BE2C (cell line): ENCODE measurements at regions not wholly inside any gene's neighbourhood (a gene's known extent, or its start where the extent isn't known, plus 50 kb on each side); places are given as distances from the start of the nearest gene placed in this dataset.

Experiments used
- DNase-seq: peaks from one replicate; pipeline ENCODE4 v3.0.0-alpha.2; 2020
- H3K27me3 ChIP-seq: fragments of 250-450 bp; sonication (Bioruptor Pico); 2 replicates; pipeline ENCODE4 v1.5.1; 2020; ENCODE audit warnings: mild to moderate bottlenecking
- H3K36me3 ChIP-seq: fragments of 250-450 bp; sonication (Bioruptor Pico); 2 replicates; pipeline ENCODE4 v1.5.1; 2020; ENCODE audit warnings: mild to moderate bottlenecking
- H3K4me1 ChIP-seq: fragments of 250-450 bp; sonication (Bioruptor Pico); 2 replicates; pipeline ENCODE4 v1.5.1; 2020
- H3K4me3 ChIP-seq: 2 replicates; pipeline ENCODE4 v1.5.1; 2011; ENCODE audit warnings: low read depth, low read length
- H3K9me3 ChIP-seq: fragments of 250-450 bp; sonication (Bioruptor Pico); 2 replicates; pipeline ENCODE4 v1.5.1; 2020
- CTCF ChIP-seq: IDR thresholded peaks from 2 replicates; pipeline ENCODE4 v1.5.1; 2012; ENCODE audit warnings: mild to moderate bottlenecking, low read depth, low read length

GRCh38 chr6:91171754-91172462 lies 585.0 kb upstream of the MAP3K7 start:
- Histone ChIP-seq H3K9me3 (no peaks in the 10 kb centered on the region), H3K4me1 (no peaks in the 10 kb centered on the region), H3K36me3 (no peaks in the 10 kb centered on the region), H3K27me3 (0 out of 2 replicates have a peak, but pooled peaks cover 2% of the 10 kb centered on the region), H3K4me3 (no peak overlapping the region)
- TF ChIP-seq CTCF, result no peak
- DNase-seq, result no peak

GRCh38 chr6:91167846-91168245 lies 581.0 kb upstream of the MAP3K7 start:
- no peaks in the 10 kb centered on the region for H3K36me3 ChIP-seq
- no peaks in the 10 kb centered on the region for H3K9me3 ChIP-seq
- TF ChIP-seq CTCF, result peak; percentile 34; the same call in 1 of the 2 replicates
- no peak overlapping the region for H3K4me3 ChIP-seq
- H3K27me3 ChIP-seq, result peaks cover 20% of the 10 kb centered on the region
- H3K4me1 ChIP-seq, result no peaks in the 10 kb centered on the region
- no peak for DNase-seq

DNA sequence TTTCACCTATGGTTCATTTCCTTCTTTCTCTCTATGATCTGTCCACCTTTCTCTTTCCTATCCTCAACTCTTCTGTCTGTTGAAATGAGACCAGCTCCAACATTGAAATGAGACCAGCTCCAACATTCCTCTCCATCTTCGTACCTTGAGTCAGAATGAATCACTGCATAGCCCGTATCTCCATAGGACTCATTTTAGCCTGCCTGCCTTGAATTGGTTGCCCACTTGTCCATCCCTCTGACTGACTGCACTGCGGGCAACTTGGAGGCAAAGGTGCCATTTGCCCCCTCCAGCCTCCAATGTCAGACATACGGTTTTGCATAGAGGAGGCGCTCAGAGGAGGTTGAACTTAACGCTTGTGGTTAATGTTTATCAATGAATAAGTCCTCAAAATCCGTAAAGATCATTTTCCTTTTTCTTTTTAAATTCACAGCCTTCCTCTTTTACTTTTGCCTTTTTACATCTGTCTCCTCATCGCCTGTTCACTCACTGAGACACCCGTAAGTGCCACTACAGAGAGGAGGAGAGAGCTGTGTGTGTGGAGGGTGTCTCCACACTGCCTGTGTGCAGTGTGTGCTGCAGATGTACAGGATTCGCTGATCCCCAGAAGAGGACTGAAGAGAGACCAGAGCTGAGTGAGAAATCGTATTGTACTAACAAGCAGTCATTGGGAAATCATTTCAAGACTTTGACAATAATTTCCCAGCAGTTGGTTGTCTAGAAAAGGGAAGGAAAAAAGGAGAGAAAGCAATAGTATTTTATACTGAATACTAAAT lies 579.6 kb upstream of the MAP3K7 start:
- no peak for DNase-seq

GRCh38 chr6:91164105-91164504 lies 577.2 kb upstream of the MAP3K7 start:
- Histone ChIP-seq H3K27me3 (peaks cover 18% of the 10 kb centered on the region), H3K4me3 (no peak overlapping the region), H3K4me1 (no peaks in the 10 kb centered on the region), H3K9me3 (no peaks in the 10 kb centered on the region), H3K36me3 (no peaks in the 10 kb centered on the region)
- no peak for DNase-seq
- TF ChIP-seq CTCF, result no peak

More for the DNA sequence above, 579.6 kb upstream of the MAP3K7 start:
- Histone ChIP-seq H3K4me3 (no peak overlapping the region), H3K9me3 (no peaks in the 10 kb centered on the region), H3K27me3 (peaks cover 18% of the 10 kb centered on the region), H3K36me3 (no peaks in the 10 kb centered on the region), H3K4me1 (no peaks in the 10 kb centered on the region)
- no peak for TF ChIP-seq CTCF

- no peaks in the 10 kb centered on the region for H3K4me1 ChIP-seq
- no peaks in the 10 kb centered on the region for H3K9me3 ChIP-seq
- TF ChIP-seq CTCF, result no peak
- no peaks in the 10 kb centered on the region for H3K36me3 ChIP-seq
- DNase-seq, result no peak
- H3K27me3 ChIP-seq, result peaks cover 22% of the 10 kb centered on the region
- no peak overlapping the region for H3K4me3 ChIP-seq
Observed at GRCh38 chr6:91161246-91161645, 574.4 kb upstream of the MAP3K7 start.
